ENCODE measurements at regions not wholly inside any gene's neighbourhood (a gene's known extent, or its start where the extent isn't known, plus 50 kb on each side); places are given as distances from the start of the nearest gene placed in this dataset.

DNA sequence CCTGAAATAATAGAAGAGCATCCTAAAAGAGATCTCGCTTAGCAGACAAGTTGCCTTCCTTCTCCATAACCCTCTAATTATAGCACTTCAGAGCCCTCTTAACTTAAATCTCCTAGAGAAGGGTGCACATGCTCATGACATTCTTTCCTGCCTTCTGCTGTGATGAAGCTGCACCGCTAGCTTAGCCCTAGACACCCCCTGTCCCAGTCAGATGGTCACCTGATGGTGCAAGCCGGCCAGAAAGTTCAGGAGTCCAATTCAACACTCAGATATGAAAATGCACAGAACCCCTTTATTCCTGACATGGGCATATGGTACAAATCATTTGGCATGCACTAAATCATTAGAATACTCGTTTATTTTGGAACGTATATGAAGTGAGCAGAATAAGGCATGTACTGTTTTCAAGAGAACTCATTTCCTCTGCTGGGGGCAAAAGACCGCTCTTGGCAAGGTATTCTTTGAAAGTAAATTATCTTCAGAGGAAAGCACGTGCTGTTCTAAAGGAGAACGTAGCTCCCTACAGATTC is 420.4 kb upstream of the PROK2 start (continued):
- TF ChIP-seq, protein P1, sequence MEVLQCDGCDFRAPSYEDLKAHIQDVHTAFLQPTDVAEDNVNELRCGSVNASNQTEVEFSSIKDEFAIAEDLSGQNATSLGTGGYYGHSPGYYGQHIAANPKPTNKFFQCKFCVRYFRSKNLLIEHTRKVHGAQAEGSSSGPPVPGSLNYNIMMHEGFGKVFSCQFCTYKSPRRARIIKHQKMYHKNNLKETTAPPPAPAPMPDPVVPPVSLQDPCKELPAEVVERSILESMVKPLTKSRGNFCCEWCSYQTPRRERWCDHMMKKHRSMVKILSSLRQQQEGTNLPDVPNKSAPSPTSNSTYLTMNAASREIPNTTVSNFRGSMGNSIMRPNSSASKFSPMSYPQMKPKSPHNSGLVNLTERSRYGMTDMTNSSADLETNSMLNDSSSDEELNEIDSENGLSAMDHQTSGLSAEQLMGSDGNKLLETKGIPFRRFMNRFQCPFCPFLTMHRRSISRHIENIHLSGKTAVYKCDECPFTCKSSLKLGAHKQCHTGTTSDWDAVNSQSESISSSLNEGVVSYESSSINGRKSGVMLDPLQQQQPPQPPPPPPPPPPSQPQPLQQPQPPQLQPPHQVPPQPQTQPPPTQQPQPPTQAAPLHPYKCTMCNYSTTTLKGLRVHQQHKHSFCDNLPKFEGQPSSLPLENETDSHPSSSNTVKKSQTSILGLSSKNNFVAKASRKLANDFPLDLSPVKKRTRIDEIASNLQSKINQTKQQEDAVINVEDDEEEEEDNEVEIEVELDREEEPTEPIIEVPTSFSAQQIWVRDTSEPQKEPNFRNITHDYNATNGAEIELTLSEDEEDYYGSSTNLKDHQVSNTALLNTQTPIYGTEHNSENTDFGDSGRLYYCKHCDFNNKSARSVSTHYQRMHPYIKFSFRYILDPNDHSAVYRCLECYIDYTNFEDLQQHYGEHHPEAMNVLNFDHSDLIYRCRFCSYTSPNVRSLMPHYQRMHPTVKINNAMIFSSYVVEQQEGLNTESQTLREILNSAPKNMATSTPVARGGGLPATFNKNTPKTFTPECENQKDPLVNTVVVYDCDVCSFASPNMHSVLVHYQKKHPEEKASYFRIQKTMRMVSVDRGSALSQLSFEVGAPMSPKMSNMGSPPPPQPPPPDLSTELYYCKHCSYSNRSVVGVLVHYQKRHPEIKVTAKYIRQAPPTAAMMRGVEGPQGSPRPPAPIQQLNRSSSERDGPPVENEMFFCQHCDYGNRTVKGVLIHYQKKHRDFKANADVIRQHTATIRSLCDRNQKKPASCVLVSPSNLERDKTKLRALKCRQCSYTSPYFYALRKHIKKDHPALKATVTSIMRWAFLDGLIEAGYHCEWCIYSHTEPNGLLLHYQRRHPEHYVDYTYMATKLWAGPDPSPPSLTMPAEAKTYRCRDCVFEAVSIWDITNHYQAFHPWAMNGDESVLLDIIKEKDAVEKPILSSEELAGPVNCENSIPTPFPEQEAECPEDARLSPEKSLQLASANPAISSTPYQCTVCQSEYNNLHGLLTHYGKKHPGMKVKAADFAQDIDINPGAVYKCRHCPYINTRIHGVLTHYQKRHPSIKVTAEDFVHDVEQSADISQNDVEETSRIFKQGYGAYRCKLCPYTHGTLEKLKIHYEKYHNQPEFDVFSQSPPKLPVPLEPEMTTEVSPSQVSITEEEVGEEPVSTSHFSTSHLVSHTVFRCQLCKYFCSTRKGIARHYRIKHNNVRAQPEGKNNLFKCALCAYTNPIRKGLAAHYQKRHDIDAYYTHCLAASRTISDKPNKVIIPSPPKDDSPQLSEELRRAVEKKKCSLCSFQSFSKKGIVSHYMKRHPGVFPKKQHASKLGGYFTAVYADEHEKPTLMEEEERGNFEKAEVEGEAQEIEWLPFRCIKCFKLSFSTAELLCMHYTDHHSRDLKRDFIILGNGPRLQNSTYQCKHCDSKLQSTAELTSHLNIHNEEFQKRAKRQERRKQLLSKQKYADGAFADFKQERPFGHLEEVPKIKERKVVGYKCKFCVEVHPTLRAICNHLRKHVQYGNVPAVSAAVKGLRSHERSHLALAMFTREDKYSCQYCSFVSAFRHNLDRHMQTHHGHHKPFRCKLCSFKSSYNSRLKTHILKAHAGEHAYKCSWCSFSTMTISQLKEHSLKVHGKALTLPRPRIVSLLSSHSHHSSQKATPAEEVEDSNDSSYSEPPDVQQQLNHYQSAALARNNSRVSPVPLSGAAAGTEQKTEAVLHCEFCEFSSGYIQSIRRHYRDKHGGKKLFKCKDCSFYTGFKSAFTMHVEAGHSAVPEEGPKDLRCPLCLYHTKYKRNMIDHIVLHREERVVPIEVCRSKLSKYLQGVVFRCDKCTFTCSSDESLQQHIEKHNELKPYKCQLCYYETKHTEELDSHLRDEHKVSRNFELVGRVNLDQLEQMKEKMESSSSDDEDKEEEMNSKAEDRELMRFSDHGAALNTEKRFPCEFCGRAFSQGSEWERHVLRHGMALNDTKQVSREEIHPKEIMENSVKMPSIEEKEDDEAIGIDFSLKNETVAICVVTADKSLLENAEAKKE (CRISPR knock-in tag; IDR thresholded peaks at IDR 0.05) = no peak
- TF ChIP-seq EZH2 (IDR thresholded peaks at IDR 0.05; ENCODE audit: low read depth, unreplicated experiment) (no peak), STAT1 (IDR thresholded peaks at IDR 0.05; ENCODE audit: unreplicated experiment) (no peak), ZNF114 (CRISPR knock-in tag; IDR thresholded peaks at IDR 0.05) (no peak), ZNF331 (CRISPR knock-in tag; IDR thresholded peaks at IDR 0.05; ENCODE audit: low read depth) (no peak), NANOG (IDR thresholded peaks at IDR 0.05; ENCODE audit: borderline replicate concordance) (no peak), POLR2AphosphoS5 (IDR thresholded peaks at IDR 0.05; ENCODE audit: low read depth) (no peak), CREB1 (CRISPR knock-in tag; IDR thresholded peaks at IDR 0.05; ENCODE audit: low read depth) (no peak), EZH2phosphoT487 (IDR thresholded peaks at IDR 0.05; ENCODE audit: unreplicated experiment) (no peak)
- TF ChIP-seq, protein P2, sequence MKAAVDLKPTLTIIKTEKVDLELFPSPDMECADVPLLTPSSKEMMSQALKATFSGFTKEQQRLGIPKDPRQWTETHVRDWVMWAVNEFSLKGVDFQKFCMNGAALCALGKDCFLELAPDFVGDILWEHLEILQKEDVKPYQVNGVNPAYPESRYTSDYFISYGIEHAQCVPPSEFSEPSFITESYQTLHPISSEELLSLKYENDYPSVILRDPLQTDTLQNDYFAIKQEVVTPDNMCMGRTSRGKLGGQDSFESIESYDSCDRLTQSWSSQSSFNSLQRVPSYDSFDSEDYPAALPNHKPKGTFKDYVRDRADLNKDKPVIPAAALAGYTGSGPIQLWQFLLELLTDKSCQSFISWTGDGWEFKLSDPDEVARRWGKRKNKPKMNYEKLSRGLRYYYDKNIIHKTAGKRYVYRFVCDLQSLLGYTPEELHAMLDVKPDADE (IDR thresholded peaks at IDR 0.05) = no peak
